Gastrocnemius medialis (tissue), 4 donors: ENCODE measurements at regions not wholly inside any gene's neighbourhood (a gene's known extent, or its start where the extent isn't known, plus 50 kb on each side); places are given as distances from the start of the nearest gene placed in this dataset.

ENCODE experiments used
- CTCF ChIP-seq, 5 experiments: fragments of 450-650 bp in 3 of 5; fragments of 200-600 bp in 2 of 5; sonication (generic) in 2 of 5; IDR thresholded peaks in 4 of 5; conservative IDR thresholded peaks in 1 of 5; 1 replicate in 4 of 5; 2 replicates in 1 of 5; pipeline ENCODE4 v1.5.1; 2016 to 2019; ENCODE audit warnings: antibody characterized with exemption in 5 of 5, mild to moderate bottlenecking in 3 of 5, moderate library complexity in 3 of 5
- POLR2A ChIP-seq, 2 donors: fragments of 450-650 bp; IDR thresholded peaks; one replicate each; pipeline ENCODE4 v1.6.1; 2017; ENCODE audit warnings: antibody characterized with exemption in 2 of 2, mild to moderate bottlenecking in 2 of 2, moderate library complexity in 2 of 2

- TF ChIP-seq CTCF (IDR thresholded peaks at IDR 0.05 in 4 of 5, conservative IDR thresholded peaks at IDR 0.05 in 1 of 5) = no peak
- no peak for TF ChIP-seq POLR2A (IDR thresholded peaks at IDR 0.05)
Measured at GRCh38 chr2:12155303-12156051, 409.0 kb downstream of the LPIN1 start.
